Lung (tissue), 11 donors: ENCODE measurements at regions not wholly inside any gene's neighbourhood (a gene's known extent, or its start where the extent isn't known, plus 50 kb on each side); places are given as distances from the start of the nearest gene placed in this dataset.
A peak's percentile ranks its signal among the peaks of the same experiment; 100 is the strongest.

ENCODE experiments used
- ATAC-seq: fragments of 200-7000 bp; cut with Tn5 transposase; one replicate; pipeline ENCODE4 v1.9.1; 2020; ENCODE audit warnings: moderate number of reproducible peaks; ENCODE audit not compliant: insufficient read depth, low FRiP score
- DNase-seq, 3 donors: peaks; one replicate each; pipeline ENCODE4 v3.0.0-alpha.2; 2013 to 2017
- H3K27ac ChIP-seq, 2 donors: one replicate each; pipeline ENCODE4 v1.5.1; 2013; ENCODE audit warnings: mild to moderate bottlenecking in 2 of 2, moderate library complexity in 2 of 2, control low read depth in 1 of 2, inconsistent platforms in 1 of 2, low read depth in 1 of 2, low read length in 1 of 2
- H3K27me3 ChIP-seq, 3 donors: one replicate each; pipeline ENCODE4 v1.5.1; 2013; ENCODE audit warnings: low read length in 2 of 3; ENCODE audit not compliant: control insufficient read depth in 3 of 3, insufficient read depth in 3 of 3
- H3K36me3 ChIP-seq, 4 donors: one replicate each; pipeline ENCODE4 v1.5.1; 2013; ENCODE audit warnings: low read length in 4 of 4, mild to moderate bottlenecking in 1 of 4, moderate library complexity in 1 of 4; ENCODE audit not compliant: control insufficient read depth in 4 of 4, insufficient read depth in 4 of 4
- H3K4me1 ChIP-seq, 5 donors: one replicate each; pipeline ENCODE4 v1.5.1; 2013; ENCODE audit warnings: low read length in 5 of 5, mild to moderate bottlenecking in 2 of 5, moderate library complexity in 1 of 5; ENCODE audit not compliant: control insufficient read depth in 5 of 5, insufficient read depth in 5 of 5
- H3K4me3 ChIP-seq: one replicate; pipeline ENCODE4 v1.5.1; 2013; ENCODE audit warnings: mild to moderate bottlenecking, control low read depth, moderate library complexity
- H3K9ac ChIP-seq, 2 donors: one replicate each; pipeline ENCODE4 v1.5.1; 2013; ENCODE audit warnings: low read length in 2 of 2, control low read depth in 1 of 2; ENCODE audit not compliant: insufficient read depth in 1 of 2
- H3K9me3 ChIP-seq, 4 donors: one replicate each; pipeline ENCODE4 v1.5.1; 2013; ENCODE audit warnings: low read length in 3 of 4, mild to moderate bottlenecking in 1 of 4, moderate library complexity in 1 of 4; ENCODE audit not compliant: control insufficient read depth in 4 of 4, insufficient read depth in 3 of 4
- WGBS, 2 donors: extraction: QIAGEN DNeasy Blood & Tissue Kit; methylation state at CpG; one replicate each; pipeline ENCODE4 v1.1.7; 2013; 5-methylcytosine and 5-hydroxymethylcytosine counted together
- TF ChIP-seq, protein P1 (sequence below): IDR thresholded peaks from 2 replicates; pipeline ENCODE4 v1.5.1; 2012; ENCODE audit warnings: mild to moderate bottlenecking; ENCODE audit errors: control extremely low read depth, extremely low read depth
- donor health status: control.
- donor health status: control.
- donor health status: Bipolar disorder and iron deficiency.
- donor health status: healthy.
- donor health status: DM: yes; HTN: yes; CAD: no.

DNA sequence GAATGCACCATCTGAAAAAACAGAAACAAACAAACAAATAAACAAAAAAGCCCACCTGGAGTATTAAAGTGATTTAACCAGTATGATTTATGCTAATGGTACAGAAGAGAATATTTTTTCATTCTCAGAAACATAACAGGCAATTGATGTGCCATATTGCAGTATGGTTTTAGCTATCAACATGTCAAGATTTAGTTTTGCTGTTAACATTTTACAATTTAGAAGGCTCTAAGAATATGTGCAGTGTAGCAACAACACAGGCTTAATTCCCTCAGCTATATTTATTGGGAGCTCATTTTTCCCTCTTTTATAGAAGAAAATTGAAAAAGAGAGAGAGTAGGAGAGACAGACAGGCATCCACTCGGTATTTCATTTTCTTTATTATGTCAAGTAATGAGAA is 1022.7 kb upstream of the CITED2 start:
- Histone ChIP-seq H3K4me3 (no peak overlapping the region), H3K9me3 (no peaks in the 10 kb centered on the region), H3K4me1 (peaks cover 0 to 15% (median 0%) of the 10 kb centered on the region in 5 donors), H3K27me3 (no peaks in the 10 kb centered on the region), H3K36me3 (no peaks in the 10 kb centered on the region), H3K27ac (no peak overlapping the region), H3K9ac (no peak overlapping the region)
- DNase-seq (no peak), ATAC-seq (no peak)
- TF ChIP-seq, protein P1, sequence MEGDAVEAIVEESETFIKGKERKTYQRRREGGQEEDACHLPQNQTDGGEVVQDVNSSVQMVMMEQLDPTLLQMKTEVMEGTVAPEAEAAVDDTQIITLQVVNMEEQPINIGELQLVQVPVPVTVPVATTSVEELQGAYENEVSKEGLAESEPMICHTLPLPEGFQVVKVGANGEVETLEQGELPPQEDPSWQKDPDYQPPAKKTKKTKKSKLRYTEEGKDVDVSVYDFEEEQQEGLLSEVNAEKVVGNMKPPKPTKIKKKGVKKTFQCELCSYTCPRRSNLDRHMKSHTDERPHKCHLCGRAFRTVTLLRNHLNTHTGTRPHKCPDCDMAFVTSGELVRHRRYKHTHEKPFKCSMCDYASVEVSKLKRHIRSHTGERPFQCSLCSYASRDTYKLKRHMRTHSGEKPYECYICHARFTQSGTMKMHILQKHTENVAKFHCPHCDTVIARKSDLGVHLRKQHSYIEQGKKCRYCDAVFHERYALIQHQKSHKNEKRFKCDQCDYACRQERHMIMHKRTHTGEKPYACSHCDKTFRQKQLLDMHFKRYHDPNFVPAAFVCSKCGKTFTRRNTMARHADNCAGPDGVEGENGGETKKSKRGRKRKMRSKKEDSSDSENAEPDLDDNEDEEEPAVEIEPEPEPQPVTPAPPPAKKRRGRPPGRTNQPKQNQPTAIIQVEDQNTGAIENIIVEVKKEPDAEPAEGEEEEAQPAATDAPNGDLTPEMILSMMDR = no peak
- 95 to 97% methylated on average over 1 of the region's 1 CpG for WGBS, 2 donors

DNA sequence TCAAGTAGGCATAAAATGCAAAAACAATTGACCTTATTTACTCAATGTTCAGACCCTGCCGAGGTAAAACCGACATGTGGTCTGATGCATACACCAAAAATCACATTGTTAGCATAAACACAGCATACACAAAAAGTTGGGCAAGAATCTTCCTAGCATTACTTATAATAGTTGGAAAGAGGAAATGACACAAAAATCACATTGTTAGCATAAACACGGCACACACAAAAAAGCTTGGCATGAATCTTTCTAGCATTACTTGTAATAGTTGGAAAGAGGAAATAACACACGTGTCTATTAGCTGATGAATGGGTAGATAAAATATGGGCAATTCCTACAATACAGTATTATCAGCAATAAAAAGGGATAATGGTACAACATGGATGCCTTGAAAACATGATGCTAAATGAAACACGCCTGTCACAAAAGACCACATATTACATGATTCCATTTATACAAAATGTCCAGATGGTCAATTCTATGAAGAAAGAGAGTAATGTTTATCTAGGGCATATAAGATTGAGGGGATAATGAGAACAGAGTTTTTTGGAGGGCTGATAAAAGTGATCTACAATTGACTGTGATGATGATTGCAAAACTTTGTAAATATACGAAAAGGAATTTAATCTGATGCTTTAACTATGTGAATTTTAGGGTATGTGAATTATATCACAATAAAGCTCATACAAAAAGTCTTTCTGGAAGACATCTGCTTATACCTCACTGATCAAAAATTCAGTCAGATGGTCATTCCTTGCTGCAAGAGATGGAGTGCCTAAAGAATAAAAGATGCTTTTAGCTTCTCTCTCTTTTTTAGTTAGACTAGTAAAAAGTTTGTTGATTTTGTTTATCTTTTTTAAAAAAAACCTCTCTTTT is 1019.5 kb upstream of the CITED2 start:
- TF ChIP-seq, protein P1 = no peak
- no peak for ATAC-seq
- Histone ChIP-seq H3K4me3 (no peak overlapping the region), H3K36me3 (no peaks in the 10 kb centered on the region), H3K27me3 (no peaks in the 10 kb centered on the region), H3K4me1 (peaks cover 0 to 15% (median 0%) of the 10 kb centered on the region in 5 donors), H3K9ac (no peak overlapping the region), H3K27ac (no peak overlapping the region), H3K9me3 (no peaks in the 10 kb centered on the region)
- peak; percentile 14 to 85 (median 83) for DNase-seq
- WGBS, 2 donors = 44 to 52% methylated on average over 6 of the region's 6 CpGs

DNA sequence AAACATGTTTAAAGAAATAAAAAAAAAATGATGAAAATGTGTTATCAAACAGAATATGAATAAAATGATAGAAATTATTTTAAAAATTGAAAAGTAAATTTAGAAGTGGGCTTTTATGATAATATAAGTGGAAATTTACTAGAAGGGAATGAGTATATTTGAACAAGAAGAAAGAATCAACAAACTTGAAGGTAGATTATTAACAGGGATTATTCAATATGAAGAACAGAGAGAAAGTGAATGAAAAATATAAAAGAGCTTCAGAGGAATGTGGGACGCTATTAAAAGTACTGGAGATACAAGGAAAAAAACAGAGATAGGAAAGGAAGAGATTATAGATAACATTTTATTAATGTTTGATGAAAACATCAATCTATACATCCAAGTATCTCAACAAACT is 1014.4 kb upstream of the CITED2 start:
- no peak for ATAC-seq
- 71 to 93% methylated on average over 1 of the region's 1 CpG for WGBS, 2 donors

More for the DNA sequence above, 1014.4 kb upstream of the CITED2 start:
- peaks cover 0 to 6% (median 1%) of the 10 kb centered on the region in 4 donors for H3K9me3 ChIP-seq
- H3K27me3 ChIP-seq = no peaks in the 10 kb centered on the region
- H3K4me3 ChIP-seq = no peak overlapping the region
- no peaks in the 10 kb centered on the region for H3K36me3 ChIP-seq
- H3K27ac ChIP-seq = no peak overlapping the region
- H3K4me1 ChIP-seq = peaks cover 0 to 7% (median 0%) of the 10 kb centered on the region in 5 donors
- TF ChIP-seq, protein P1 = no peak
- no peak overlapping the region for H3K9ac ChIP-seq
- peak in 1 of 3 donors; percentile 26 for DNase-seq
